Neuronal stem cell (in vitro differentiated cells): ENCODE measurements at regions not wholly inside any gene's neighbourhood (a gene's known extent, or its start where the extent isn't known, plus 50 kb on each side); places are given as distances from the start of the nearest gene placed in this dataset.

Experiments used
- DNase-seq: peaks from one replicate; pipeline ENCODE4 v3.0.0-alpha.2; 2013; ENCODE audit warnings: low spot score
- H2AFZ ChIP-seq: one replicate; pipeline ENCODE4 v1.6.1; 2013; ENCODE audit warnings: mild to moderate bottlenecking, low read length, inconsistent platforms
- H2AK5ac ChIP-seq: 2 replicates; pipeline ENCODE4 v1.6.1; 2013; ENCODE audit warnings: low read depth, mild to moderate bottlenecking, inconsistent platforms, low read length, moderate library complexity, mixed read lengths
- H2BK120ac ChIP-seq: 2 replicates; pipeline ENCODE4 v1.6.1; 2013; ENCODE audit warnings: low read depth, mild to moderate bottlenecking, inconsistent platforms, low read length, moderate library complexity, mixed read lengths
- H2BK12ac ChIP-seq: one replicate; pipeline ENCODE4 v1.6.1; 2013; ENCODE audit warnings: low read length, inconsistent platforms
- H2BK15ac ChIP-seq: 2 replicates; pipeline ENCODE4 v1.6.1; 2013; ENCODE audit warnings: mild to moderate bottlenecking, low read length, inconsistent platforms, mixed read lengths
- H2BK5ac ChIP-seq: one replicate; pipeline ENCODE4 v1.6.1; 2013; ENCODE audit warnings: inconsistent platforms, mild to moderate bottlenecking, low read length, moderate library complexity
- H3K14ac ChIP-seq: one replicate; pipeline ENCODE4 v1.6.1; 2013; ENCODE audit warnings: low read length, inconsistent platforms
- H3K18ac ChIP-seq: 2 replicates; pipeline ENCODE4 v1.6.1; 2013; ENCODE audit warnings: low read length, inconsistent platforms
- H3K23ac ChIP-seq: 2 replicates; pipeline ENCODE4 v1.6.1; 2013; ENCODE audit warnings: low read depth, mild to moderate bottlenecking, mixed read lengths, low read length, inconsistent platforms; ENCODE audit not compliant: poor library complexity
- H3K27ac ChIP-seq: replicated peaks from 3 replicates; pipeline ENCODE4 v1.5.1; 2013; ENCODE audit warnings: low read length, inconsistent platforms
- H3K27me3 ChIP-seq, 3 experiments: 2 replicates each; pipeline ENCODE4 v1.6.1; 2013; ENCODE audit warnings: low read length in 3 of 3, mild to moderate bottlenecking in 2 of 3, inconsistent platforms in 1 of 3, low read depth in 1 of 3, mixed read lengths in 1 of 3, moderate library complexity in 1 of 3; ENCODE audit not compliant: control insufficient read depth in 3 of 3, insufficient read depth in 3 of 3
- H3K36me3 ChIP-seq, 2 donors: replicated peaks in 1 of 2; 2 replicates each; pipeline ENCODE4 v1.6.1; 2013; ENCODE audit warnings: low read length in 2 of 2; ENCODE audit not compliant: control insufficient read depth in 2 of 2, insufficient read depth in 2 of 2
- H3K4ac ChIP-seq: 2 replicates; pipeline ENCODE4 v1.6.1; 2013; ENCODE audit warnings: inconsistent platforms, mild to moderate bottlenecking, low read length, moderate library complexity
- H3K4me1 ChIP-seq, 2 donors: 1 replicate in 1 of 2; 2 replicates in 1 of 2; pipeline ENCODE4 v1.6.1; 2013; ENCODE audit warnings: low read length in 2 of 2, low read depth in 1 of 2; ENCODE audit not compliant: control insufficient read depth in 2 of 2, insufficient read depth in 1 of 2
- H3K4me2 ChIP-seq: one replicate; pipeline ENCODE4 v1.6.1; 2013; ENCODE audit warnings: mild to moderate bottlenecking, low read length, inconsistent platforms; ENCODE audit not compliant: insufficient read depth, poor library complexity, severe bottlenecking
- H3K4me3 ChIP-seq, 2 donors: 2 replicates each; pipeline ENCODE4 v1.5.1; 2013; ENCODE audit warnings: low read length in 2 of 2, mild to moderate bottlenecking in 2 of 2, inconsistent platforms in 1 of 2, moderate library complexity in 1 of 2
- H3K79me1 ChIP-seq: one replicate; pipeline ENCODE4 v1.6.1; 2013; ENCODE audit warnings: low read depth, mild to moderate bottlenecking, inconsistent platforms, low read length, moderate library complexity
- H3K9ac ChIP-seq: one replicate; pipeline ENCODE4 v1.6.1; 2013; ENCODE audit warnings: mild to moderate bottlenecking, low read depth, low read length, inconsistent platforms; ENCODE audit not compliant: poor library complexity
- H3K9me3 ChIP-seq, 2 donors: replicated peaks in 1 of 2; 2 replicates each; pipeline versions ENCODE3 to v1.6.1; 2013; ENCODE audit warnings: low read length in 2 of 2, mild to moderate bottlenecking in 2 of 2, inconsistent platforms in 1 of 2, low read depth in 1 of 2, mixed read lengths in 1 of 2, moderate library complexity in 1 of 2; ENCODE audit not compliant: control insufficient read depth in 2 of 2, insufficient read depth in 1 of 2
- H4K8ac ChIP-seq: one replicate; pipeline ENCODE4 v1.6.1; 2013; ENCODE audit warnings: low read depth, mild to moderate bottlenecking, inconsistent platforms, low read length, moderate library complexity
- H4K91ac ChIP-seq: one replicate; pipeline ENCODE4 v1.6.1; 2013; ENCODE audit warnings: low read length, low read depth, mild to moderate bottlenecking, inconsistent platforms; ENCODE audit not compliant: poor library complexity
- WGBS, 2 donors: extraction: QIAGEN DNeasy Blood & Tissue Kit; methylation state at CpG; one replicate each; pipeline ENCODE4 v1.1.7; 2013; ENCODE audit warnings: missing lambda C conversion rate in 2 of 2, mixed read lengths in 1 of 2; ENCODE audit not compliant: insufficient read length in 2 of 2, insufficient replicate concordance in 1 of 2; ENCODE audit errors: extremely low coverage in 2 of 2; 5-methylcytosine and 5-hydroxymethylcytosine counted together

DNA sequence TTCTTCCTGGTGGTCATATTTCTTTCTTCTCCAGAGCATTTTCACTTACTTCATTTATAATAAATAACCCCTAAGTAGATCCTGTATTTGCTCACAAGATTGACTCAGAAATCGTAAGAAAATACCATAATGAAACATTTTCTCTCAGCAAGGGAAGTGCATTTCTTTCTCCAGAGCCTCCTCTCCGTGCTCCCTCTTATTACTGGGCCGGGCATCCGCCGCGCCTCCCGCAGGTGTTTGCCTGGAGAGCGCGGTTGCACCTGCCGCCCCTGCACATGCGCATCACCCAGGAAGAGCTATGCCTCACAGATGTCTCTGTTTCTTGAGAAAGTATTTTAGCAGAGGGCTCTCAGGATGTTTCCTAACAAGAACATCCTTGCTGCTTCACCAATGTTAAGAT, 509.2 kb downstream of the TCERG1L start:
- Histone ChIP-seq H3K9me3 (no peaks in the 10 kb centered on the region), H4K91ac (no peak overlapping the region), H3K4me3 (no peak overlapping the region), H3K4me1 (no peaks in the 10 kb centered on the region), H2BK15ac (no peak overlapping the region), H3K23ac (no peak overlapping the region), H2BK12ac (no peak overlapping the region), H3K4me2 (no peak overlapping the region), H2AFZ (no peak overlapping the region), H3K79me1 (no peaks in the 10 kb centered on the region), H2BK5ac (no peak overlapping the region), H2AK5ac (no peak overlapping the region), H3K4ac (no peak overlapping the region), H3K27me3 (no peaks in the 10 kb centered on the region), H3K36me3 (no peaks in the 10 kb centered on the region), H3K14ac (no peak overlapping the region), H3K27ac (no peak overlapping the region), H4K8ac (no peak overlapping the region), H2BK120ac (no peak overlapping the region), H3K18ac (no peak overlapping the region), H3K9ac (no peak overlapping the region)
- WGBS, 2 donors = no CpG with 5 or more reads among the region's 11 CpGs
- no peak for DNase-seq

DNA sequence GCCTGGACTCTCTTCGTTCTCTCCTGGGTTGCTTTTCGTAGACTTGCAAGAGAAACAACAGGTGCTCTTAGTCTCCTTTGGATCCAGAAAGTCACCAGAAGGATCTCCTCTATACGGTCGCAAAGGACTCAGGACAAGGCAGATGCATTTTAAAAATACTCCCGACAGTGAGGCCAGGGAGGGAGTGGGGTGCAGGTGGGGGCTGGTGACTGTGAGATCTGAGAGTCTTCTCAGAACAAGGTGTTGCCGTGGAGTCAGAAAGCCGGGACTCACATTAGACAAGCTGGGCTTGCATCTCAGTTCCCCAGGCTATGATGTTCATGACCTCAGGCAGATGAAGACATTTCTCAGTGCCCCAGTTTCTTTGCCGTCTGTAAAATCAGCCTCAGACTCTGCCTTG, 507.2 kb downstream of the TCERG1L start:
- no peak overlapping the region for H3K4me3 ChIP-seq
- no peak for DNase-seq

DNA sequence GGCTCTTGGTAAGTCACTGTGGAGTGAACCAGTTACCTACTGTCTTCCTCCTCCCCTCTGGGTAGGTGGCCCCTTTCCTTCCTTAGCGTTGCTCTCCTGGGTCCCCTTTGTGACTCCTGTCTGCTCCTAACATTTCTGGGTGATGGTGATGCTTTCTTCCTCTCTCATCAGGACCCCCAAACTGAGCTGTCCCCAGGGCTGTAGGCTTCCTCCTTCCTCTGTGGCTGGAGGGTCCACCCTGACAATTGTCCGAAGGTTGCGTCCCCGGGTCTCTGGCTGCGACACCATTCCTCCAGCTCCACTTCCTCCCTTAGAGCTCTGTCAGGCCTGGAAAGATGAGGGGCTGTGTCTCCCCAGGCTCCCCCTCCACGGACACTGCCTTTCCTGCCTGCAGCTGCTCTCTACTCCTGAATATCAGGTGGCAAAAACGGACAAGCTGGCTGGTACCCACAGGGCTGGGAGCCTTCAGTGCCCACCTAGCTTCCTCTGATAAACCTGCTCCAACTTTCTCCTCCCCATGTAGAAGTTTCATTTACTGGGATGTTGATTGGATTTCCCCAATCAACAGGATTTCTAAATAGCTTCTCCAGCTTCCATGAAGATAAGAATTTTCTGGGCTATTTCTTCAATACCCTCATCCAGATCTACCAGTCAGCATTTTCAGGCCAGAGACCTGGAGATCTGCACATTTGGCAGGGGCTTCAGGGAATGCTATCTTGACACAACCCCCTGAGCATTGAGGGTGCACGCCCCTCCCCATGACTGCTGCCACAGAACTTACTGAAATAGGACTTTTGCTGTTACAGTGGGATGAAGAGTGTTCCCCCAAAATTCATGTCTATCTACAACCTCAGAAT, 506.5 kb downstream of the TCERG1L start:
- Histone ChIP-seq H2BK5ac (no peak overlapping the region), H3K27me3 (no peaks in the 10 kb centered on the region), H3K79me1 (no peaks in the 10 kb centered on the region), H3K4ac (no peak overlapping the region), H2BK15ac (no peak overlapping the region), H4K91ac (no peak overlapping the region), H3K27ac (no peak overlapping the region), H3K9me3 (no peaks in the 10 kb centered on the region), H2BK120ac (no peak overlapping the region), H3K14ac (peak overlapping the region; percentile 9), H3K4me2 (no peak overlapping the region), H3K4me1 (peaks cover 0 to 3% of the 10 kb centered on the region in 2 donors), H3K9ac (no peak overlapping the region), H4K8ac (no peak overlapping the region), H3K23ac (no peak overlapping the region), H3K36me3 (no peaks in the 10 kb centered on the region), H2AFZ (no peak overlapping the region), H3K18ac (no peak overlapping the region), H2AK5ac (no peak overlapping the region), H3K4me3 (no peak overlapping the region), H2BK12ac (no peak overlapping the region)
- no CpG with 5 or more reads among the region's 8 CpGs for WGBS, 2 donors
- no peak for DNase-seq

More for the DNA sequence above, 507.2 kb downstream of the TCERG1L start:
- no peak overlapping the region for H2BK12ac ChIP-seq
- H4K91ac ChIP-seq = no peak overlapping the region
- H2BK15ac ChIP-seq = no peak overlapping the region
- H2AK5ac ChIP-seq = no peak overlapping the region
- H3K4me1 ChIP-seq = no peaks in the 10 kb centered on the region
- H2AFZ ChIP-seq = no peak overlapping the region
- H3K4me2 ChIP-seq = no peak overlapping the region
- no peak overlapping the region for H3K4ac ChIP-seq
- no peak overlapping the region for H4K8ac ChIP-seq
- no CpG with 5 or more reads among the region's 8 CpGs for WGBS, 2 donors
- H2BK120ac ChIP-seq = no peak overlapping the region
- no peaks in the 10 kb centered on the region for H3K9me3 ChIP-seq
- peak overlapping the region; percentile 9 for H3K14ac ChIP-seq
- no peak overlapping the region for H3K9ac ChIP-seq
- H3K36me3 ChIP-seq = no peaks in the 10 kb centered on the region
- H3K27me3 ChIP-seq = no peaks in the 10 kb centered on the region
- H3K27ac ChIP-seq = no peak overlapping the region
- H3K23ac ChIP-seq = no peak overlapping the region
- H3K79me1 ChIP-seq = no peaks in the 10 kb centered on the region
- H2BK5ac ChIP-seq = no peak overlapping the region
- no peak overlapping the region for H3K18ac ChIP-seq

DNA sequence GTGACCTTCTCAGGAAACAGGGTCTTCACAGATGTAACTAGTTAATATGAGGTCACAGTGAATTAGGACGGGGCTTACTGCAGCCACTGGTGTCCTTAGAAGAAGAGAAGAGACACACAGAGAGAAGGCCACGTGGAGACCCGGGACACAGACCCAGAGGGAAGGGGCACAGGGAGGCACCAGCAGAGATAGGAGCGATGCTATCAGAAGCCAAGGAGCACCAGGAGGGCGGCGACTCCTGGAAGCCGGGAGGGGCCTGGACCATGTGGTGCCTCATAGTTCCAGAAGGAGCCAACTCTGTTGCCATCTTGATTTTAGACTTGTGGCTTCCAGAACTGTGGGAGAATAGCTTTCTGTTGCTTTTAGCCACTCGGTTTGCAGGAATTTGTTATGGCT, 505.9 kb downstream of the TCERG1L start:
- Histone ChIP-seq H3K79me1 (no peaks in the 10 kb centered on the region), H3K9ac (no peak overlapping the region), H3K14ac (no peak overlapping the region), H3K36me3 (no peaks in the 10 kb centered on the region), H3K4me2 (no peak overlapping the region), H3K4me3 (peak overlapping the region in 1 of 2 donors; percentile 32), H4K8ac (no peak overlapping the region), H2BK5ac (no peak overlapping the region), H3K23ac (no peak overlapping the region), H2AFZ (no peak overlapping the region), H4K91ac (no peak overlapping the region), H3K27me3 (no peaks in the 10 kb centered on the region), H3K4ac (no peak overlapping the region), H2BK15ac (no peak overlapping the region), H2AK5ac (no peak overlapping the region), H3K18ac (no peak overlapping the region), H3K4me1 (peaks cover 0 to 6% of the 10 kb centered on the region in 2 donors), H2BK120ac (no peak overlapping the region), H3K27ac (no peak overlapping the region), H2BK12ac (no peak overlapping the region), H3K9me3 (no peaks in the 10 kb centered on the region)
- WGBS, 2 donors = no CpG with 5 or more reads among the region's 8 CpGs
- DNase-seq = no peak
